Skeletal muscle satellite cell (primary cell): ENCODE measurements at regions not wholly inside any gene's neighbourhood (a gene's known extent, or its start where the extent isn't known, plus 50 kb on each side); places are given as distances from the start of the nearest gene placed in this dataset.

Source experiments
- H3K27me3 ChIP-seq: 2 replicates; pipeline ENCODE4 v1.7.0; 2013; ENCODE audit warnings: low read length; ENCODE audit not compliant: control insufficient read depth, insufficient read depth
- H3K36me3 ChIP-seq: 2 replicates; pipeline ENCODE4 v1.7.0; 2013; ENCODE audit warnings: mild to moderate bottlenecking, control low read depth, low read length; ENCODE audit not compliant: insufficient read depth
- H3K4me1 ChIP-seq: 2 replicates; pipeline ENCODE4 v1.7.0; 2013; ENCODE audit warnings: low read length; ENCODE audit not compliant: control insufficient read depth, insufficient read depth
- H3K4me2 ChIP-seq: 2 replicates; pipeline ENCODE4 v1.7.0; 2013; ENCODE audit warnings: mild to moderate bottlenecking, low read length
- H3K4me3 ChIP-seq: 2 replicates; pipeline ENCODE4 v1.7.0; 2013; ENCODE audit warnings: low read length
- H3K9ac ChIP-seq: 2 replicates; pipeline ENCODE4 v1.7.0; 2013; ENCODE audit warnings: mild to moderate bottlenecking, low read depth, low read length, moderate library complexity
- H3K9me3 ChIP-seq: replicated peaks from 2 replicates; pipeline ENCODE4 v1.7.0; 2013; ENCODE audit warnings: mild to moderate bottlenecking, control low read depth, low read length

GRCh38 chr6:142500250-142500786, 198.5 kb downstream of the ADGRG6 start:
- Histone ChIP-seq H3K4me3 (no peak overlapping the region), H3K9ac (no peak overlapping the region), H3K4me2 (no peak overlapping the region), H3K4me1 (no peaks in the 10 kb centered on the region), H3K27me3 (peaks cover 4% of the 10 kb centered on the region), H3K36me3 (no peaks in the 10 kb centered on the region), H3K9me3 (peaks cover 4% of the 10 kb centered on the region)

GRCh38 chr6:142501795-142502194, 200.0 kb downstream of the ADGRG6 start:
- Histone ChIP-seq H3K4me2 (no peak overlapping the region), H3K4me3 (no peak overlapping the region)

GRCh38 chr6:142507065-142507464, 205.3 kb downstream of the ADGRG6 start:
- Histone ChIP-seq H3K9me3 (peaks cover 4% of the 10 kb centered on the region), H3K9ac (no peak overlapping the region), H3K4me1 (no peaks in the 10 kb centered on the region), H3K4me2 (no peak overlapping the region), H3K4me3 (no peak overlapping the region), H3K27me3 (peaks cover 8% of the 10 kb centered on the region), H3K36me3 (no peaks in the 10 kb centered on the region)

More at GRCh38 chr6:142501795-142502194, 200.0 kb downstream of the ADGRG6 start:
- Histone ChIP-seq H3K36me3 (no peaks in the 10 kb centered on the region), H3K9me3 (peaks cover 4% of the 10 kb centered on the region), H3K4me1 (no peaks in the 10 kb centered on the region), H3K27me3 (peaks cover 4% of the 10 kb centered on the region), H3K9ac (no peak overlapping the region)

- H3K9ac ChIP-seq: no peak overlapping the region
- no peaks in the 10 kb centered on the region for H3K9me3 ChIP-seq
- no peaks in the 10 kb centered on the region for H3K4me1 ChIP-seq
- no peaks in the 10 kb centered on the region for H3K36me3 ChIP-seq
- H3K27me3 ChIP-seq: peaks cover 8% of the 10 kb centered on the region
- no peak overlapping the region for H3K4me3 ChIP-seq
- no peak overlapping the region for H3K4me2 ChIP-seq
These were observed 208.4 kb downstream of the ADGRG6 start for GRCh38 chr6:142510211-142510610.

GRCh38 chr6:142518126-142518525, 216.3 kb downstream of the ADGRG6 start:
- H3K4me2 ChIP-seq: no peak overlapping the region
- H3K27me3 ChIP-seq: no peaks in the 10 kb centered on the region
- H3K4me3 ChIP-seq: no peak overlapping the region
- no peak overlapping the region for H3K9ac ChIP-seq
- H3K36me3 ChIP-seq: no peaks in the 10 kb centered on the region
- H3K4me1 ChIP-seq: no peaks in the 10 kb centered on the region
- no peaks in the 10 kb centered on the region for H3K9me3 ChIP-seq

GRCh38 chr6:142518761-142519160, 217.0 kb downstream of the ADGRG6 start:
- H3K4me3 ChIP-seq: no peak overlapping the region
- no peak overlapping the region for H3K9ac ChIP-seq
- H3K9me3 ChIP-seq: no peaks in the 10 kb centered on the region
- no peak overlapping the region for H3K4me2 ChIP-seq
- no peaks in the 10 kb centered on the region for H3K4me1 ChIP-seq
- no peaks in the 10 kb centered on the region for H3K27me3 ChIP-seq
- H3K36me3 ChIP-seq: no peaks in the 10 kb centered on the region

GRCh38 chr6:142521791-142522190, 220.0 kb downstream of the ADGRG6 start:
- no peak overlapping the region for H3K4me2 ChIP-seq
- H3K9me3 ChIP-seq: no peaks in the 10 kb centered on the region
- no peaks in the 10 kb centered on the region for H3K4me1 ChIP-seq
- no peak overlapping the region for H3K4me3 ChIP-seq
- no peaks in the 10 kb centered on the region for H3K27me3 ChIP-seq
- H3K9ac ChIP-seq: no peak overlapping the region
- no peaks in the 10 kb centered on the region for H3K36me3 ChIP-seq

- no peak overlapping the region for H3K9ac ChIP-seq
- H3K4me1 ChIP-seq: no peaks in the 10 kb centered on the region
- no peak overlapping the region for H3K4me2 ChIP-seq
- no peaks in the 10 kb centered on the region for H3K27me3 ChIP-seq
- H3K36me3 ChIP-seq: no peaks in the 10 kb centered on the region
- H3K4me3 ChIP-seq: no peak overlapping the region
- H3K9me3 ChIP-seq: no peaks in the 10 kb centered on the region
These were observed 221.9 kb downstream of the ADGRG6 start for GRCh38 chr6:142523515-142524375.

- H3K9me3 ChIP-seq: no peaks in the 10 kb centered on the region
- no peaks in the 10 kb centered on the region for H3K27me3 ChIP-seq
- no peak overlapping the region for H3K4me3 ChIP-seq
- no peak overlapping the region for H3K4me2 ChIP-seq
- no peak overlapping the region for H3K9ac ChIP-seq
- H3K36me3 ChIP-seq: no peaks in the 10 kb centered on the region
- H3K4me1 ChIP-seq: no peaks in the 10 kb centered on the region
These were observed 228.8 kb downstream of the ADGRG6 start for GRCh38 chr6:142530566-142530965.

- Histone ChIP-seq H3K27me3 (no peaks in the 10 kb centered on the region), H3K4me3 (no peak overlapping the region), H3K9ac (no peak overlapping the region), H3K4me1 (no peaks in the 10 kb centered on the region), H3K9me3 (no peaks in the 10 kb centered on the region), H3K4me2 (no peak overlapping the region), H3K36me3 (no peaks in the 10 kb centered on the region)
These were observed 229.9 kb downstream of the ADGRG6 start for GRCh38 chr6:142531727-142532126.

GRCh38 chr6:142534076-142534475, 232.3 kb downstream of the ADGRG6 start:
- H3K36me3 ChIP-seq: no peaks in the 10 kb centered on the region
- no peaks in the 10 kb centered on the region for H3K27me3 ChIP-seq
- no peaks in the 10 kb centered on the region for H3K9me3 ChIP-seq
- no peak overlapping the region for H3K9ac ChIP-seq
- H3K4me2 ChIP-seq: no peak overlapping the region
- H3K4me3 ChIP-seq: no peak overlapping the region
- H3K4me1 ChIP-seq: no peaks in the 10 kb centered on the region

- no peak overlapping the region for H3K4me2 ChIP-seq
- H3K9me3 ChIP-seq: no peaks in the 10 kb centered on the region
- H3K4me1 ChIP-seq: no peaks in the 10 kb centered on the region
- H3K36me3 ChIP-seq: no peaks in the 10 kb centered on the region
- H3K9ac ChIP-seq: no peak overlapping the region
- H3K4me3 ChIP-seq: no peak overlapping the region
- no peaks in the 10 kb centered on the region for H3K27me3 ChIP-seq
These were observed 232.7 kb downstream of the ADGRG6 start for GRCh38 chr6:142534484-142534883.
